Osteoblast (primary cell): ENCODE measurements at regions not wholly inside any gene's neighbourhood (a gene's known extent, or its start where the extent isn't known, plus 50 kb on each side); places are given as distances from the start of the nearest gene placed in this dataset.

Experiments
- DNase-seq: peaks from one replicate; pipeline ENCODE4 v3.0.0; 2011; ENCODE audit warnings: low spot score, mixed read lengths; ENCODE audit not compliant: insufficient read length; ENCODE audit errors: missing footprints
- H2AFZ ChIP-seq: 2 replicates; pipeline ENCODE4 v1.6.0; 2011; ENCODE audit warnings: mild to moderate bottlenecking, low read length
- H3K27ac ChIP-seq: 2 replicates; pipeline ENCODE4 v1.5.1; 2011; ENCODE audit warnings: mild to moderate bottlenecking, low read depth, low read length, moderate library complexity
- H3K27me3 ChIP-seq: 2 replicates; pipeline ENCODE4 v1.6.0; 2012; ENCODE audit warnings: mild to moderate bottlenecking, control low read depth, inconsistent platforms, low read length, moderate library complexity; ENCODE audit not compliant: insufficient read depth
- H3K36me3 ChIP-seq: 2 replicates; pipeline ENCODE4 v1.5.1; 2011; ENCODE audit warnings: mild to moderate bottlenecking, low read length, control low read depth, moderate library complexity; ENCODE audit not compliant: insufficient read depth
- H3K4me1 ChIP-seq: 2 replicates; pipeline ENCODE4 v1.5.1; 2011; ENCODE audit warnings: mild to moderate bottlenecking, low read length, control low read depth, moderate library complexity; ENCODE audit not compliant: insufficient read depth
- H3K4me2 ChIP-seq: 2 replicates; pipeline ENCODE4 v1.6.0; 2011; ENCODE audit warnings: mild to moderate bottlenecking, low read length; ENCODE audit not compliant: insufficient read depth
- H3K4me3 ChIP-seq: fragments of 200-600 bp; sonication (generic); 3 replicates; pipeline ENCODE4 v1.5.1; 2012; ENCODE audit warnings: mild to moderate bottlenecking, low read length, inconsistent platforms; ENCODE audit not compliant: insufficient read depth
- H3K79me2 ChIP-seq: 2 replicates; pipeline ENCODE4 v1.6.0; 2012; ENCODE audit warnings: mild to moderate bottlenecking, low read length, control low read depth, inconsistent platforms; ENCODE audit not compliant: insufficient read depth
- H3K9me3 ChIP-seq: 2 replicates; pipeline ENCODE4 v1.5.1; 2011; ENCODE audit warnings: low read depth, low read length, control low read depth
- H4K20me1 ChIP-seq: 2 replicates; pipeline ENCODE4 v1.6.0; 2012; ENCODE audit warnings: mild to moderate bottlenecking, low read length, control low read depth; ENCODE audit not compliant: insufficient read depth
- TF ChIP-seq, protein P1 (sequence below): IDR thresholded peaks from 2 replicates; pipeline ENCODE4 v1.5.1; 2011; ENCODE audit warnings: mild to moderate bottlenecking, low read depth, low read length, moderate library complexity; ENCODE audit errors: extremely low read depth

- no peaks in the 10 kb centered on the region for H4K20me1 ChIP-seq
- TF ChIP-seq, protein P1, sequence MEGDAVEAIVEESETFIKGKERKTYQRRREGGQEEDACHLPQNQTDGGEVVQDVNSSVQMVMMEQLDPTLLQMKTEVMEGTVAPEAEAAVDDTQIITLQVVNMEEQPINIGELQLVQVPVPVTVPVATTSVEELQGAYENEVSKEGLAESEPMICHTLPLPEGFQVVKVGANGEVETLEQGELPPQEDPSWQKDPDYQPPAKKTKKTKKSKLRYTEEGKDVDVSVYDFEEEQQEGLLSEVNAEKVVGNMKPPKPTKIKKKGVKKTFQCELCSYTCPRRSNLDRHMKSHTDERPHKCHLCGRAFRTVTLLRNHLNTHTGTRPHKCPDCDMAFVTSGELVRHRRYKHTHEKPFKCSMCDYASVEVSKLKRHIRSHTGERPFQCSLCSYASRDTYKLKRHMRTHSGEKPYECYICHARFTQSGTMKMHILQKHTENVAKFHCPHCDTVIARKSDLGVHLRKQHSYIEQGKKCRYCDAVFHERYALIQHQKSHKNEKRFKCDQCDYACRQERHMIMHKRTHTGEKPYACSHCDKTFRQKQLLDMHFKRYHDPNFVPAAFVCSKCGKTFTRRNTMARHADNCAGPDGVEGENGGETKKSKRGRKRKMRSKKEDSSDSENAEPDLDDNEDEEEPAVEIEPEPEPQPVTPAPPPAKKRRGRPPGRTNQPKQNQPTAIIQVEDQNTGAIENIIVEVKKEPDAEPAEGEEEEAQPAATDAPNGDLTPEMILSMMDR: no peak
- no peaks in the 10 kb centered on the region for H3K9me3 ChIP-seq
- DNase-seq: no peak
- H3K4me3 ChIP-seq: no peak overlapping the region
- no peaks in the 10 kb centered on the region for H3K79me2 ChIP-seq
- no peaks in the 10 kb centered on the region for H3K36me3 ChIP-seq
- no peak overlapping the region for H2AFZ ChIP-seq
- no peaks in the 10 kb centered on the region for H3K4me1 ChIP-seq
- H3K4me2 ChIP-seq: no peak overlapping the region
- H3K27ac ChIP-seq: no peak overlapping the region
- H3K27me3 ChIP-seq: no peaks in the 10 kb centered on the region
Measured at GRCh38 chr6:159351707-159352106, 182.5 kb downstream of the FNDC1 start.

DNA sequence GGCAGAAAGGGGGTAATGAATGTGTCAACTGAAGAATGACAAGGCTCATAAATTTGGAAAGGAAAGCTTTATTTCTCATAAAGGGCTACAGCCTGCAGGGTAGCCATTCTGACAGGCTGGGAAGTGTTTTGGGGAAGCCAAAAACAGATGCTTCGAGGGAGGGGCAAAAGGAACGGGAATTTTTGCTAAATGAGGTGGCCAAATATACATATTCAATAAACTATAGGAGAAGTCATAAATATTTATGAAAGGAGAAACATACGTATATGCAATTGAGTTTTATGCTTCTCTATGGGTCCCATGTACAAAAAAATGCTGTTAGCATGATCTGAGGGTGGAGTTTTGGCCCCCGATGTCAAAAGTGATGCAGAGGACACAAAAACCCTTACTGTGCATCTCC, 180.7 kb downstream of the FNDC1 start:
- Histone ChIP-seq H3K4me2 (no peak overlapping the region), H3K27me3 (no peaks in the 10 kb centered on the region), H3K4me3 (no peak overlapping the region), H2AFZ (no peak overlapping the region), H3K27ac (no peak overlapping the region), H3K4me1 (no peaks in the 10 kb centered on the region), H3K79me2 (no peaks in the 10 kb centered on the region), H3K9me3 (no peaks in the 10 kb centered on the region), H3K36me3 (no peaks in the 10 kb centered on the region), H4K20me1 (no peaks in the 10 kb centered on the region)
- DNase-seq: no peak
- TF ChIP-seq, protein P1: no peak

- Histone ChIP-seq H3K79me2 (no peaks in the 10 kb centered on the region), H3K27ac (no peak overlapping the region), H3K4me1 (no peaks in the 10 kb centered on the region), H4K20me1 (no peaks in the 10 kb centered on the region), H3K4me2 (no peak overlapping the region), H3K4me3 (no peak overlapping the region), H2AFZ (no peak overlapping the region), H3K36me3 (no peaks in the 10 kb centered on the region), H3K27me3 (no peaks in the 10 kb centered on the region), H3K9me3 (no peaks in the 10 kb centered on the region)
- no peak for DNase-seq
- TF ChIP-seq, protein P1: no peak
Measured at GRCh38 chr6:159343709-159344108, 174.5 kb downstream of the FNDC1 start.

GRCh38 chr6:159342146-159342545, 172.9 kb downstream of the FNDC1 start:
- H3K27ac ChIP-seq: no peak overlapping the region
- no peak overlapping the region for H2AFZ ChIP-seq
- H3K36me3 ChIP-seq: no peaks in the 10 kb centered on the region
- no peaks in the 10 kb centered on the region for H4K20me1 ChIP-seq
- H3K9me3 ChIP-seq: no peaks in the 10 kb centered on the region
- no peak overlapping the region for H3K4me2 ChIP-seq
- H3K4me3 ChIP-seq: no peak overlapping the region
- TF ChIP-seq, protein P1: no peak
- H3K79me2 ChIP-seq: no peaks in the 10 kb centered on the region
- no peaks in the 10 kb centered on the region for H3K4me1 ChIP-seq
- H3K27me3 ChIP-seq: no peaks in the 10 kb centered on the region
- DNase-seq: no peak
